GM21737 (cell line): ENCODE measurements at regions not wholly inside any gene's neighbourhood (a gene's known extent, or its start where the extent isn't known, plus 50 kb on each side); places are given as distances from the start of the nearest gene placed in this dataset.
"Not testable (repeated sequence)": the region's sequence is repeated elsewhere in the genome, so short reads cannot be mapped to it uniquely, and the experiment has no call there.

Experiments used
- ATAC-seq: cut with Tn5 transposase; IDR thresholded peaks from one replicate; pipeline ENCODE4 v1.9.1; 2021; ENCODE audit warnings: mild to moderate bottlenecking, moderate library complexity; ENCODE audit not compliant: unreplicated experiment

DNA sequence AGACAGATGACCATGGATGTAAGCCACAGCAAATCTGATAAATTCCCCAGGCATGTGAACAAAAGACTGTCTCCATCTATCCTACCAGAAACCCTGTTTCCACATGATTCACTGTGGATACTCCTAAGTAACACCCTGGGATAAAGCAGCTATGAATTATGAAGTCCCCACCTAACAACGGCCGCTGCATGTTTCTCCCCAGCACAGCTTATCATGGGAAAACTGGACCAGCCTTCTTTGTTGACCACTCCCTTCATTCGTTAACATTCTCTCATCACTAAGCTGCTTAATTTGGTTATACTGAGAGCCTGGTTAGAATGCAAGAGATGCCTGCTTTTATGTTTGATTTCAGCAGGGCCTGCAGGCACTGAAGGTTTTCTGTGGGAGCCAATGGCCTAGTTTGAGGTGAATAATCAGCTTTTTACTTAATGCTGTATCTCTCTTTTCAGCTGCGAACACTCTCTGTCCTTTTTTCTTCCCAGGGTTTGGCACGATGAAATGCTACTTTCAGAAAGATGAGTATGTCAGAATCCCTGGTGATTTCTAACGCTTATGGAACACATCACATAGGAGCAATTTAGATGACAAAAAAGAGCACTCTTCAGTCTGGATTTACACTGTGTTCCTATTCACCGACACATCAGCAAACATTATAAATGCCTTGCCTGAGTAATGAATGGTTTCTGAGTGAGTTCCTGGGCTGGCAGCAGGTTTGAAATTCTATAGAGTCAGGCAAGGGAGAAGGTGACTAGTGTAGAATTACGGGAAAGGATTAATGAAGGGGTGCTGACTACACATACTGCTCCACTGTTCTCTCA is 318.4 kb upstream of the ZNF608 start:
- no peak for ATAC-seq

DNA sequence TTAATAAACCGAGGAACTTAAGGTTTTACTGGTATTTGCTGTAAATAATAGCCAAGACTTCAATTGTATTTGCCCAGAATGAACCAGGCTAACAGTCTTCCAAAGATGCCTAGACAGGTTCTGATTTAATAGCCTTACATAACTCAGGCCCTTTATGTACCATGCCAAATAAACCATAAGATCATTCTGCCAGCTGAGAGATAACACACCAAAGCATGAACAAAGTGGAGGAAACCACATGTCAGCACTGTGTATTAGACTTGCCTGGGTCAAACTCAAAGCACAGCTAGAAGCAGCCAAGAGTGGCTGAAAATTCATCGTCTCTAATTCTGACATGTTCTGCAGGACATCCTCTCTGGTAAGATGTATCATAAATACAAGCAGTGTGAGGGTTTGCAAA is 319.3 kb upstream of the ZNF608 start:
- ATAC-seq = no peak

DNA sequence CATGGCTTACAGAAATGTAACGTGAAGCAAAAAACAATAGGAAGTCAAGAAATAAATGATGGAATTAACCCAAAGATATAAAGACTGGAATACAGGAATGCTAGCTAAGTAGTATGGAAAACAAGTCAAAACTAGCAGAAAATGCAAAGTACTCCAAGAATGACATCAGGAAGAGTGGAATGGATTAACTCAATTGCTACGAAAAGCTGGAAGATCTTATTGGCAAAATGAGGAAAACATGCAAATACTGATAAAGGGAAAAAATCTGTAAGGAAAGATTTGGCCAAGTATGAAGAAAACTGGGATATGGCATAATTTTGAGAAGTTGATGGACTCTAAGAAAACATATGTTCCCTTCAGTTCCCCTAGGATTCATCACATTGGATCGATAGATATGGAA is 324.5 kb upstream of the ZNF608 start:
- ATAC-seq = no peak

DNA sequence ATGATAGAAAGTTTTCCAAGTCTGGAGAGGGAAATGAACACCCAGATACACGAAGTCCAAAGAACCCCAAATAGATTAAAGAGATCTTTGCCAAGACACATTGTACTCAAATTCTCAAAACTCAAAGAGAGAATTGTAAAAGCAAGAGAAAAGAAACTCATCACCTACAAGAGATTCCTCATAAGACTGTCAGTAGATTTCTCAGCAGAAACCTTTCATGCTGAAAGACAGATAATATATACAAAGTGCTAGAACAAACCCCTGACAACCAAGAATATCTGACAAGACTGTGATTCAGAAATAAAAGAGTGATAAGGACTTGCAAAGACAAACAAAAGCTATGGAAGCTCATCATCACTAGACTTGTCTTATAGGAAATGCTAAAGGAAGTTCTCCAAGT is 326.7 kb upstream of the ZNF608 start:
- no peak for ATAC-seq

DNA sequence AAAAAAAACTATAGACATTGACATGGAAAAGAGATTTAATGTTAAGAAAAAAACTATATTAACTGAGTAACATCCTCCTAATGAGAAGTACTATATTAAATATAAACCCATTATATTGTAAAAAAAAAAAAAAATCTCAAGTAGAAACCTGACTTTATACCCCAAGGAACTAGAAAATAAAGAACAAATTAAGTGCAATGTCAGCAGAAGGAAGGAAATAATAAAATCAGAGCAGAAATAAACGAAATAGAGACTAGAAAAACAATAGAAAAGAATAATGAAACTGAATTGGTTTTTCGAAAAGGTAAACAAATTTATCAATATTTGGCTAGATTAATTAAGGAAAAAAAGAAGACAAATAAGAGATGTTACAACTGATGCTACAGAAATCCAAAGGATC is 329.1 kb upstream of the ZNF608 start:
- ATAC-seq = no peak

DNA sequence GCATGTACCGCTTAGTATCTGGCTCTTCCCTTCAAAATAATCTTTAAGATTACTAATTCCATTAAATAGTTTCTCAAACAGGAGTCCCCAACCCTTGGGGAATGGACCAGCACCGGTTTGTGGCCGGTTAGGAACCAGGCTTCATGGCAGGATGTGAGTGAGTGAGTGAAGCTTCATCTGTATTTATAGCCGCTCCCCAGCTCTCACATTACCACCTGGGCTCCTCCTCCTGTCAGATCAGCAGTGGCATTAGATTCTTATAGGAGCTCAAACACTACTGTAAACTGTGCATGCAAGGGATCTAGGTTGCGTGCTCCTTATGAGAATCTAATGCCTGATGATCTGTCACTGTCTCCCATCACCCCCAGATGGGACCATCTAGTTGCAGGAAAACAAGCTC is 332.6 kb upstream of the ZNF608 start:
- not testable (repeated sequence) for ATAC-seq

DNA sequence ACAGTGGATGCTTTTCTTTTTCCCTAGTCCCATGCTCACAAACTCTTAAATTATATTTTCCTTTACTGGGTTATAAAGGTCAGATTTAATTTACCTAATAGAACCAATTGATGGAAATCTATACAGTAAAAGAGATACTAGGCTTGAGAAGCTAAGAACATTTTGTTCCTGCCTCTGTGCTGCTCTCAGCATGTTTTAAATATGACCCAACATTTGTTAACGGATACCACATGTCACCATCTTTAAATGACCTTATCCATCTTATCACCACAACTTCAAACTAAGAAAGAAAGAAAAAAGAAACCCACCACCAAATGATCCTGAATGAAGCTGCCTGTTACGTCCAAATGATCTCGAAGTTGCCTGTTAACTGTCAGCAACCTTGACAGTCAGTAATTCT is 334.7 kb upstream of the ZNF608 start:
- ATAC-seq = no peak

DNA sequence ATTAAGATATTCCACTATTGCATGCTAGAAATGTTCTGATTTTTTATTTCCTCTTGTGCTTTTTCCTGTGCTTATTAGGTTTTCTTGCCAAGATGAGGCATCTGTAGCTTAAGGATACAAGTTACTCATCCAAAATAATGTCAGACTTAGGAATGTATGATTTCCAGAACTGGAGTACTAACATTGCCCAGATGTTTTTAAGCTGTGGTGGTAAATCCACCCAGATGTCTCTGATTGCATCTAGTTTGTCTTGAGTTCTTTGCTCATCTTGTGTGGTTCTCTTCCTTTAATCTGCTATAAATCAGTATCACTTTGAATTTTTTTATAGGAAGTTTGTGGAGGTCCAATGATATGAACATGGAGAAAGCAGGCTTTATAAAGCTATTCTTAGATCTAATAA is 337.5 kb upstream of the ZNF608 start:
- ATAC-seq = no peak

DNA sequence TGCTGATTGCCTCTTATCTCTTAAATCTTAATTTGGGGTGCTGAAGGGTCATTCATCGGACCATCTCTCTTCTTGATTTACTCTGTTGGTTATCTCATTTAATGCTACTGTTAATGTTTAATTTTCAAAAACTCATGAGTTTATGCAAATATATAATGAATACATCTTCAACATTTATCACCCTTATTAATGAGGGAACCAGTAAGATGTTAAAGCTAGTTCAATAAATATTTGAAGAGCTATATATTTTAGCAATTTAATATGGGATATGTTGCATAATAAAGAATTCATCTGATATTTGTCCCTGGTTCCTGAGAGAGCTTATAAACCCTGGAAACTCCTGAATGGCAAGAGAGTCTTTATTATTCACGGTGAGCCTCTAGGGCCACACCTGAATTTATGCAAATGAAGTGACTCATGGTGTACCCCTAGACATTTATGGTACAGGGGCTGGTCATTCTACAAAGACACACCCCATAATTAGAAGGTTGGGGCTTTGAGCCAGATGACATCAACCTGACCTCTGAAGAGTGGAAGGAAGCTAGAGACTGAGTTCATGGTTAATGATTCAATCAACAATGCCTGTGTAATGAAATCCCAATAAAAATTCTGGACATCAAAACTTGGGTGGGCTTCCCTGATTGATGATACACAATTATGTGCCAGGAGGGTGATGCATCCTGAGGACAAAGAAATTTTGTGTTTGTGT is 339.5 kb upstream of the ZNF608 start:
- no peak for ATAC-seq

DNA sequence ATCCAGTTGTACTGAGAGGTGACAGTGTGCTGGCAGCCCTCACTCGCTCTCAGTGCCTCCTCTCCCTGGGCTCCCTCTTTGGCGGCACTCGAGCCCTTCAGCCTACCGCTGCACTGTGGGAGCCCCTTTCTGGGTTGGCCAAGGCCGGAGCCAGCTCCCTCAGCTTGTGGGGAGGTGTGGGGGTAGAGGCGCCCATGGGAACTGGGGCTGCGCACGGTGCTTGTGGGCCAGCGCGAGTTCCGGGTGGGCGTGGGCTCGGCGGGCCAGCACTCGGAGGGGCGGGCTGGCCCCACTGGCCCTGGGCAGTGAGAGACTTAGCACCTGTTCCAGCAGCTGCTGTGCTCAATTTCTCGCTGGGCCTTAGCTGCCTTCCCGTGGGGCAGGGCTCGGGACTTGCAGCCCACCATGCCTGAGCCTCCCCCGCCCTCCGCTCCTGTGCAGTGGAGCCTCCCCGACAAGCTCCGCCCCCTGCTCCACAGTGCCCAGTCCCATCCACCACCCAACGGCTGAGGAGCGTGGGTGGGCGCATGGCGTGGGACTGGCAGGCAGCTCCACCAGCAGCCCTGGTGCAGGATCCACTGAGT is 342.2 kb upstream of the ZNF608 start:
- no peak for ATAC-seq

DNA sequence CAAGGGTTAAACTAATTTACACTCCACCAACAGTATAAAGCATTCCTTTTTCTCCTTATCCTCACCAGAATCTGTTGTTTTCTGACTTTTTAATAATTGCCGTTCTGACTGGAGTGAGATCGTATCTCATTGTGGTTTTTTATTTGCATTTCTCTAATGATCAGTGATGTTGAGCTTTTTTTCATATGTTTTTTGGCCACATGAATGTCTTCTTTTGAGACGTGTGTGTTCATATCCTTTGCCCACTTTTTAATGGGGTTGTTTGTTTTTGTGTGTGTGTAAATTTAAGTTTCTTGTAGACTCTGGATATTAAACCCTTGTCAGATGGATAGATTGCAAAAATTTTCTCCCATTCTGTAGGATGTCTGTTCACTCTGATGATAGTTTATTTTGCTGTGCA is 345.7 kb upstream of the ZNF608 start:
- not testable (repeated sequence) for ATAC-seq

DNA sequence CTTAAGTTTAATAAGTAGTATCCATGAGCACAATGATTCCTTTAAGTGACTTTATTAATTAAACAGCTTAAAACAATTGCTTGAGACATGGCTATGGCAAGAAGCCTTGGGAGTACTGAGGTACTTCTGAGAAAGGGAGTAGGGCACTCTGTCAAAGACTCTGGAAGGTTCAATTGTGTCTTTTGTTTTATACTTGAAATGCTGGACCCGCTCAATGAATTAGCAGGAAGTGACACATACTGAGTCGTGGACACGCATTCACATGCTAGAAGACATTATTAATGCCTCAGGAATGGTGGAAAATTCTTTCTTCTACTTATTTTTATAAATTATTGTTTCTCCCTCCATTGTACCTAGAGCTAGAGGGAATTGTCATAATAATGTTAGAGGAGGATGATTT is 347.3 kb upstream of the ZNF608 start:
- ATAC-seq = no peak

DNA sequence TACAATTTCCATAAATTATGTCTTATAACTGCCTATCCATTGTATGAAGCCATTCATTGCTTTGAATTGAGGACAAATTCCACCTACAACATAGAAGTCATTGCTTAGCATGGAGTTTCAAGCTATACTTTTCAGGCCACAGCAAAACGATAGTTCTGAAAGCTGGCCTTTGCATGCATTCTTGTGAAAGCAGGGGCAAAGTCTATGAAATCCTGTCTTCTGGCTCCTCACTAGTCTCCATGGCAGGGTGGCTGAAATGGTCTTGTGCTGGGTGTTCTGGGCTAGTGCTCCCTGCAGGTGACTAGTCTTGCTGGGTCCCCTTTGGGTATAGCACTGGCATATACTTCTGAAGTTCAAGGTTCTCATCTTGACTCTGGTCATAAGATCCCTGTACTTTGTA is 353.9 kb upstream of the ZNF608 start:
- ATAC-seq = no peak

DNA sequence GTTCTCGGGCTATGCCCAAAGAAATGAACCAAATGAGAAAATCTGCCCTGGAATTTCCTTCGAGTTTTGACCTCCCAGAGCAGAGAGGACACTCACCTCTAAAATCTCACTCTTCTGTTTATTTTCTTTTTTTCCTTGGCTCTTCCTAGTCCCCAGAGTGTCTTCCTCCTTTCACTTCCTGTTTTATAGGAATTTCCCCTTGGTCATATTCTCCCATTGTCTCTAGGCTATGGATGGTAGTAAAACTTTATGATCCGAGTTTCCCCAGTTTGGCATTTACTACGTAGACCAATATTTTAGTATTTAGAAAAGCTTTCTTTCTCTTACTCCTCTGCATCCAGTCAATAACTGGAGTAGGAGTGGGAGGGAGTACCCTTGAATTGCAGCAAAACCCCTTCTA is 354.5 kb upstream of the ZNF608 start:
- no peak for ATAC-seq

DNA sequence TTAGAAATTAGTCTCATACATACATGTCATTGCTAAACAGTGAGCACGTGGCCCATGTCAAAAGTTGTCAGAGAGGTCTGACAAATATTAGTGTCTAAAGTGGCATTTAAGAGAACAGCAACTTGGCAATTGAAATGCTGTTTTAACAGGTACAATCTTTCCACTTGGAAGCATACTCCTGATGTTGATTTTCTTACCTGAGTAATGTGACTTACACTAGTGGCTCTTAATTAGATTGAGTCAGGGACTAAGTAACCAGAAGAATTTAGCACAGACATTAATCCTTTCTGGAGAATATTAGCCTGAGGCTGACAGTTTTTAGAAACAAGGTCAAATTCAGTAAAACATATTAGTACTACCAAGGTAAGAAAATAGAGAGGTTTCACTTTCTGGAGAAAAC is 357.0 kb upstream of the ZNF608 start:
- no peak for ATAC-seq

DNA sequence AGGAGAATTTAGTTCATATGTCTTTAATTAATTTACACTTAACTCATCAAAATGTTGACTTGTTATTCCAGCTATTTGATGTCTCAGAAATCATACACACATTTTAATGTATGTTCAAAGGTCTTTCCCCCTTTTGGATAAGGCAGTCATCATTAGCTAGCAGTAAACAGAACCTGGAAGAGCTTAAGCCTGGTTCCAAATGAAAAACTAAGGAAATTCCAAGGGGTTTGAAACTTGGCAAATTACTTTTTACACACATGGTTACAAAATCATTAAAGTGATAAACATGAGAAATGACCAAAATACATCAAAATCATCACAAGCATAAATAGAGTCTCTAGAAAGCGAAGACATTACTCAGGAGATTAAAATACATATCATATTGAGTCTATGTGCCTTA is 359.8 kb upstream of the ZNF608 start:
- no peak for ATAC-seq

DNA sequence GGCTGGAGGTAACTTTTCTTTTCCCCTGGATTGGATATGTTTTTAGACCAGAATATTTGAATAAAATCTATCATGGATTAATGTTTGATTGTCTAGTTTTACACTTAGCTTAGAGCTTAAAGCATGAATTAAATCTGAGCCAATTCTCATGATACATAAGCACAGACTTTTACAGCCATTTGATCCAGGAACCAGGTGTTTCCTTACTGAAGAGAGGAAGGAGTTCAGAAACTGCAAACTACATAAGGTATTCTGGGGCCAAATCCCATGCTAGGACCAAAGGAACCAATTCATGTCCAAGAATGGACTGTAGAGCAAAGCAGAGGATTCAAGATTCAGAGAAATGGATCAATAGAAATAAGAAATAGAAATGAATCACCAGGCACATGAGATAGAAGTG is 360.4 kb upstream of the ZNF608 start:
- ATAC-seq = no peak

DNA sequence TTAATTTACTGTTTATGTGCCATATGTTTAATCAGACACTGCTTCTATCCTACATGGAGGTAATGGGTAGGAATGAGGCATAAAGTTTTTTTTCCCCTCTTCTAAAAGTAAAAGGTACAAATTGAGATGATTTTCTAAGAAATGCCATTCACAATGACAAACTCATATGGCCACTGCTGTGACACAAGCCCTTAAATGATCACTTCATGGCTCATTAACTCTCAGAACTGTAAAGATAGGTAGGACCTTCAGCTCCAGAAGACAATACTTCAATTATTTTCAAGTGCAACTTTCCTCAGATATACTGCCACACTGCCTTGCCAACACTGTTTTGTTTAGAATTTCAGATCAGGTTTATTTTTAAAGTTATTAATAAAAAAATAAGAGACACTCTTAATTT is 362.9 kb upstream of the ZNF608 start:
- ATAC-seq = no peak

DNA sequence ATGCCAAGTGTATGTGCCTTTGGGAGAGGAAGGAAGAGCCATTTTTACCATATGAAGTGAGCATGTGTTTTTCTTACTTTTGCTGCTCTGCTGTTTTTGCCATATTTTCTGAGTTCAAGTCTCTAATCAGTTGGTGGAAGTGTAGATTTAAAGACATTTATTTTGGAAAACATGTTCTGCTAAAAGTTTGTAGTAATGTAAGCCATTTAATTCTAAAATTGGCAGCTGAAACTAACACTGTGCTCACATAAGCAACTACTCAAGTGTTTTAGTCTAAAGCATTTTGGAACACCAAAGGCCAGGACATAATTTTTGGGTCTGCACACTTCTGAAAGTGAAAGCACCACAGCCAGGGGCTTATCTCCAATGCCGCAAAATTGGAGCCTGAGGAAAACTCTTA is 363.4 kb upstream of the ZNF608 start:
- no peak for ATAC-seq

DNA sequence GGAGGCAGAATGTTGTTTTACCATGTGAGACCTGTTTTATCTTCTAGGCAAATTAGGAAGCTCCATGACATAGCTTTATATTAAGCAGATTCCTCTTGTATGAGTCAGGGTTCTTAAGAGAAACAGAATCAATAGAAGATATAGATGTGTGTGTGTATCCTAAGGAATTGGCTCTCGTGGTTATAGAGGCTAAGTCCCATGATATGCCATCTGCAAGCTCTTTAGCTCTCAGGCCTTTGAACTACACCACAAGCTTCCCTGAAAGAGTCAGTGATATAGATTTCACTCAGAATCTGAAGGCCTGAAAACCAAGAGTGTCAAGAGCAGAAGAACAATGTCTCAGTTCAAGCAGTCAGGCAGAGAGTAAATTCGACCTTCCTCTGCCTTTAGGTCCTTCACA is 365.8 kb upstream of the ZNF608 start:
- ATAC-seq = no peak

DNA sequence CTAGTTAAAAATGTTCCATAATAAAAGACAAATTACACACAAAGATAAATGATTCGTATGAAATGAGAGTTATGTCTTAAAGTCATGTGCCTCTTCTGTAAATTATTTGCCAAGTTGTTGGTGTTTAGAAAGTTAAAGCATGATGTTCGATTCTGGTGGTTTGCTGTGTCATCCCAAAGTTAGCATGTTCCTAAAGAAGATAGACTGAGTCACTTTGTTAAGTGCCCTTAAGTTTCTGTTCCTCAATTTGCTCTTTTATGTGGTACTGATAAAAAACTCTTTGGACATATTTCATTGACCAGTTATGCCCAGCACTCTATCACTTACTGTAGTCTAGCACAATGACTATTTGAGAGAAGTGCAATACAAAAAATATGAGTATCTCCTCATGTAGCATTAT is 366.9 kb upstream of the ZNF608 start:
- ATAC-seq = no peak

DNA sequence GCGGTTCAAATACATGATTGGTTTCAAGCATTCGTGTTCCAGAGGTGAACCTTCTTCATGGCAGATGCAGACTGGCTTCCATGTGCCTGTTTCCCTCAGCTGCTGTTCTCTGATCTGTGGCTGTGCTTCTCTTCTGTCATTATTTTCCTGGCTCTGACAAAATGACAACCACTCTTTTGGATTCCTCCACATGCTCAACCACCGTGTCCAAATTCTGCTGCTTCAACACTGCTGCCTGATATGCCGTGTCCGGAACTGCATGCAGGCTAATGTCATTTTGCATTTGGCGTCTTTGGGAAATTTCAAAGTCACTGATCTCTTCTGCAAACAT is 368.7 kb upstream of the ZNF608 start:
- no peak for ATAC-seq
